Thyroid gland (tissue), 4 donors: ENCODE measurements at regions not wholly inside any gene's neighbourhood (a gene's known extent, or its start where the extent isn't known, plus 50 kb on each side); places are given as distances from the start of the nearest gene placed in this dataset.

Experiments
- POLR2A ChIP-seq, 2 donors: fragments of 450-650 bp; IDR thresholded peaks; one replicate each; pipeline ENCODE4 v1.6.1; 2017; ENCODE audit warnings: antibody characterized with exemption in 2 of 2, mild to moderate bottlenecking in 2 of 2, moderate library complexity in 1 of 2
- TF ChIP-seq, protein P1 (sequence below), 6 experiments: fragments of 200-600 bp in 3 of 6; fragments of 450-650 bp in 3 of 6; sonication (generic) in 3 of 6; IDR thresholded peaks; one replicate each; pipeline ENCODE4 v1.5.1; 2016 to 2019; ENCODE audit warnings: antibody characterized with exemption in 6 of 6, mild to moderate bottlenecking in 2 of 6, inconsistent platforms in 1 of 6, moderate library complexity in 1 of 6

DNA sequence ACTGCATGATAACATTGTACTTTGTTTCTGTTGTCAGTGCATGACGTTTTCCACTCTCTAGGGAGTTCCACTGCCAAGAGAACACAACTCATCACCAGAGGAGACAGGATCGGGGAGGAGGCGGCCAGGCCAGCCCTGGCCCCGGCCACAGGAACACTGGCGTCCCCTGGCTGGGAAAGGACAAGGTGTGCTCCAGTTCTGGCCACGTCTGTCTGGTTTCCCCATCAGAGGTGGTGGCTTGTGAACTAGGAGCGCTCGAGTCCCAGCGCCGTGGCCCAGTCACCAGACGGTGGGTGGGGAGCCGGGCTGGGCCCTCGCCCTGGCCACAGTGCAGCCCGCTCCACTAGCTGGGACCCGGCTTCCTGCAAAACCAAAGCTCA lies 211.9 kb upstream of the IRX4 start:
- TF ChIP-seq, protein P1, sequence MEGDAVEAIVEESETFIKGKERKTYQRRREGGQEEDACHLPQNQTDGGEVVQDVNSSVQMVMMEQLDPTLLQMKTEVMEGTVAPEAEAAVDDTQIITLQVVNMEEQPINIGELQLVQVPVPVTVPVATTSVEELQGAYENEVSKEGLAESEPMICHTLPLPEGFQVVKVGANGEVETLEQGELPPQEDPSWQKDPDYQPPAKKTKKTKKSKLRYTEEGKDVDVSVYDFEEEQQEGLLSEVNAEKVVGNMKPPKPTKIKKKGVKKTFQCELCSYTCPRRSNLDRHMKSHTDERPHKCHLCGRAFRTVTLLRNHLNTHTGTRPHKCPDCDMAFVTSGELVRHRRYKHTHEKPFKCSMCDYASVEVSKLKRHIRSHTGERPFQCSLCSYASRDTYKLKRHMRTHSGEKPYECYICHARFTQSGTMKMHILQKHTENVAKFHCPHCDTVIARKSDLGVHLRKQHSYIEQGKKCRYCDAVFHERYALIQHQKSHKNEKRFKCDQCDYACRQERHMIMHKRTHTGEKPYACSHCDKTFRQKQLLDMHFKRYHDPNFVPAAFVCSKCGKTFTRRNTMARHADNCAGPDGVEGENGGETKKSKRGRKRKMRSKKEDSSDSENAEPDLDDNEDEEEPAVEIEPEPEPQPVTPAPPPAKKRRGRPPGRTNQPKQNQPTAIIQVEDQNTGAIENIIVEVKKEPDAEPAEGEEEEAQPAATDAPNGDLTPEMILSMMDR (IDR thresholded peaks at IDR 0.05) = no peak
- no peak for TF ChIP-seq POLR2A (IDR thresholded peaks at IDR 0.05)
